Activated B cell treated with CpG ODN at 0.5 μM for 24 hours (primary cell): ENCODE measurements at regions not wholly inside any gene's neighbourhood (a gene's known extent, or its start where the extent isn't known, plus 50 kb on each side); places are given as distances from the start of the nearest gene placed in this dataset.

Source experiments
- ATAC-seq: fragments of 200-7000 bp; cut with Tn5 transposase; one replicate; pipeline ENCODE4 v1.10.0; 2021; ENCODE audit warnings: low read depth, mild to moderate bottlenecking, moderate library complexity
- CTCF ChIA-PET: fragments of 350-600 bp; sonication (Branson Sonifier 250); formaldehyde crosslinking; loops from one replicate; lab custom pipeline; 2021; ENCODE audit warnings: antibody characterized with exemption; lab: Charles Lee
- POLR2A ChIA-PET: fragments of 350-600 bp; sonication (Branson Sonifier 250); formaldehyde crosslinking; loops from one replicate; lab custom pipeline; 2021; ENCODE audit warnings: antibody characterized with exemption; lab: Charles Lee
- DNase-seq: peaks from one replicate; pipeline ENCODE4 v3.0.0; 2022
- H3K27ac Mint-ChIP-seq: one replicate; pipeline ENCODE4 v1.8.0; 2020; ENCODE audit warnings: mixed read lengths
- H3K27me3 Mint-ChIP-seq: one replicate; pipeline ENCODE4 v1.8.0; 2021; ENCODE audit warnings: mixed read lengths
- H3K36me3 Mint-ChIP-seq: one replicate; pipeline ENCODE4 v1.8.0; 2021; ENCODE audit warnings: low read depth, mixed read lengths
- H3K4me1 Mint-ChIP-seq: one replicate; pipeline ENCODE4 v1.8.0; 2021; ENCODE audit warnings: mixed read lengths
- H3K4me3 Mint-ChIP-seq: one replicate; pipeline ENCODE4 v1.8.0; 2020; ENCODE audit warnings: mild to moderate bottlenecking, mixed read lengths
- H3K9me3 Mint-ChIP-seq: one replicate; pipeline ENCODE4 v1.8.0; 2020; ENCODE audit warnings: mixed read lengths
- CTCF ChIP-seq: fragments of 200-600 bp; IDR thresholded peaks from one replicate; pipeline ENCODE4 v1.8.0; 2022; ENCODE audit warnings: antibody characterized with exemption, mild to moderate bottlenecking
- intact Hi-C: fragments of 100-400 bp; cut with micrococcal nuclease; formaldehyde crosslinking; loops from one replicate; pipeline ENCODE4 v1.15.1; 2024

GRCh38 chr2:118490330-118490729 is 357.1 kb downstream of the EN1 start:
- intact Hi-C loops: no loop called here
- H3K9me3 Mint-ChIP-seq: peaks cover 5% of the 10 kb centered on the region
- H3K27me3 Mint-ChIP-seq: peaks cover 4% of the 10 kb centered on the region
- no peaks in the 10 kb centered on the region for H3K36me3 Mint-ChIP-seq
- POLR2A ChIA-PET: no interaction called here
- H3K4me1 Mint-ChIP-seq: no peaks in the 10 kb centered on the region
- no peak for DNase-seq
- no peak overlapping the region for H3K4me3 Mint-ChIP-seq
- no peak for TF ChIP-seq CTCF
- ATAC-seq: no peak
- no peak overlapping the region for H3K27ac Mint-ChIP-seq
- CTCF ChIA-PET: no interaction called here

GRCh38 chr2:118489712-118490299 is 357.6 kb downstream of the EN1 start:
- Mint-ChIP-seq H3K4me3 (no peak overlapping the region), H3K27ac (no peak overlapping the region), H3K27me3 (peaks cover 4% of the 10 kb centered on the region), H3K36me3 (no peaks in the 10 kb centered on the region), H3K4me1 (no peaks in the 10 kb centered on the region), H3K9me3 (peaks cover 5% of the 10 kb centered on the region)
- intact Hi-C loops: no loop called here
- ChIA-PET POLR2A (no interaction called here), CTCF (no interaction called here)
- no peak for DNase-seq
- ATAC-seq: no peak
- no peak for TF ChIP-seq CTCF

DNA sequence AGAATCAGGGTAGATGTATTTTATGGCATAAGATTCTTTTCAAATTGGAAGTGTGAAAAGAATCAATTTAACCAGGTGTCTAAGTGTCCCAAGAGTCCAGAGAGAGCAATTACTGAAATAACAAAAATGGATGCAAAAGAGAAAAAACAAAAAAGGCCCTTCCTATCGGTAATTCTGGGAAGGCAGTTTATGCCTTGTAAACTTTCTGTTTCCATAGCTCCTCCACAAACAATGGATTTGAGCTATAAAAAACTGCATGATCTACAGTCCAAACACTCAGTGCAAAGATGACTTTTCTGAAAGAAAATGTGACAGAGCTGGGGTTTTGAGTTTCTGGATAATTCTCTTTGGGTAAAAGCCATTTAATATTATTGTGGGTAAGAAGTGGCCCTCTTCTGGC is 366.1 kb downstream of the EN1 start:
- CTCF ChIA-PET: no interaction called here
- no peak overlapping the region for H3K27ac Mint-ChIP-seq
- intact Hi-C loops: no loop called here
- TF ChIP-seq CTCF: no peak
- no peak overlapping the region for H3K4me3 Mint-ChIP-seq
- H3K4me1 Mint-ChIP-seq: no peaks in the 10 kb centered on the region
- H3K27me3 Mint-ChIP-seq: no peaks in the 10 kb centered on the region
- POLR2A ChIA-PET: no interaction called here
- DNase-seq (no peak), ATAC-seq (no peak)
- no peaks in the 10 kb centered on the region for H3K36me3 Mint-ChIP-seq
- H3K9me3 Mint-ChIP-seq: peaks cover 3% of the 10 kb centered on the region

- ChIA-PET POLR2A (no interaction called here), CTCF (no interaction called here)
- H3K36me3 Mint-ChIP-seq: no peaks in the 10 kb centered on the region
- H3K4me1 Mint-ChIP-seq: no peaks in the 10 kb centered on the region
- intact Hi-C loops: no loop called here
- no peak overlapping the region for H3K27ac Mint-ChIP-seq
- DNase-seq (no peak), ATAC-seq (no peak)
- H3K4me3 Mint-ChIP-seq: no peak overlapping the region
- TF ChIP-seq CTCF: no peak
- H3K9me3 Mint-ChIP-seq: no peaks in the 10 kb centered on the region
- no peaks in the 10 kb centered on the region for H3K27me3 Mint-ChIP-seq
These were observed 368.4 kb downstream of the EN1 start for GRCh38 chr2:118479020-118479419.

GRCh38 chr2:118477111-118477862 is 370.2 kb downstream of the EN1 start:
- DNase-seq (no peak), ATAC-seq (no peak)
- no peaks in the 10 kb centered on the region for H3K36me3 Mint-ChIP-seq
- ChIA-PET CTCF (no interaction called here), POLR2A (no interaction called here)
- no peak for TF ChIP-seq CTCF
- H3K27me3 Mint-ChIP-seq: no peaks in the 10 kb centered on the region
- H3K27ac Mint-ChIP-seq: no peak overlapping the region
- intact Hi-C loops: no loop called here
- H3K4me3 Mint-ChIP-seq: no peak overlapping the region
- no peaks in the 10 kb centered on the region for H3K4me1 Mint-ChIP-seq
- H3K9me3 Mint-ChIP-seq: no peaks in the 10 kb centered on the region
